ENCODE measurements at regions not wholly inside any gene's neighbourhood (a gene's known extent, or its start where the extent isn't known, plus 50 kb on each side); places are given as distances from the start of the nearest gene placed in this dataset.

DNA sequence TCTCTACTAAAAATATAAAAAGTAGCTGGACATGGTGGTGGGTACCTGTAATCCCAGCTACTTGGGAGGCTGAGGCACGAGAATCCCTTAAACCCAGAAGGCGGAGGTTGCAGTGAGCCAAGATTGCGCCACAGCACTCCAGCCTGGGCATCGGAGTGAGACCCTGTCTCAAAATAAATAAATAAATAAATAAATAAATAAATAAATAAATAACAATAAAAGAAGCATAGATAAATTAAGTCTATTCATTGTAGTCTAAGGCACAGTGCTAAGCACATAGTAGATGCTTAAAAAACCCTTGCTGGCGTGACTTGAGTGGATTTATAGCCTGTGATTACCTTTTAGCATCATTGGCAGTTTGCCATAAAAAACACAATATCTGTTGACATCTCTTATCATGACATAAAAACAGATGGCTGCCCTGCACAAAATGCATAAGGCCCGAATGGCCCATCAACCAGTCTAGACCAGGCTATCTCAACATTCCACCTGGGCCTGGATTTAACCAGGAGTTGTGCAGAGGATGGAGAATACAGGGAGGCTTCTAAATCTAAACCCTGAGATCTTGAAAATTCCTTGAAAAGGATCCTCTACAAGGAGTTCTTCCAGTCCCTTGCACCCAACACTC, 94.9 kb downstream of the PRLHR start:
- DNase-seq, result no peak

- DNase-seq, result no peak
These were observed 96.3 kb downstream of the PRLHR start for GRCh38 chr10:118499186-118499585.

- DNase-seq, result no peak
These were observed 96.8 kb downstream of the PRLHR start for GRCh38 chr10:118498623-118499022.

DNA sequence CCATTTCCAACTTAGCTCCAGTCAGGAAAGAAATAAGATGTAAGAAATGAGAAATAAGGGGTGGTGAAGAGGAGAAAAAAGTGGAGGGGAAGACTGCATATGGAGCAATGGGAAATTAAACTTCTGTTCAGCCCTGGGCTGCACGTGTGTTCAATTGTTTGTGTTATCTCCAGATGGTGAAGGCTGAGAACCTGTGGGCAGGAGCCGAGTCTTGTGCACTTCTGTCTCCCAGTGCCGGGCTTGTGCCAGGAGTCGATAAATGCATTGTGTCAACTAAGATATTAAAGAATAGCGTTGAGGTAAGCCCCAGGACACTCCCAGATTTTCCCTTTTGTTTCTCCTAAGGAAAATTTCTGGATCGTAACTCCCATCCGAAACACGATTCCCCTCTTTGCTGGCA, 98.2 kb downstream of the PRLHR start:
- no peak for DNase-seq

DNA sequence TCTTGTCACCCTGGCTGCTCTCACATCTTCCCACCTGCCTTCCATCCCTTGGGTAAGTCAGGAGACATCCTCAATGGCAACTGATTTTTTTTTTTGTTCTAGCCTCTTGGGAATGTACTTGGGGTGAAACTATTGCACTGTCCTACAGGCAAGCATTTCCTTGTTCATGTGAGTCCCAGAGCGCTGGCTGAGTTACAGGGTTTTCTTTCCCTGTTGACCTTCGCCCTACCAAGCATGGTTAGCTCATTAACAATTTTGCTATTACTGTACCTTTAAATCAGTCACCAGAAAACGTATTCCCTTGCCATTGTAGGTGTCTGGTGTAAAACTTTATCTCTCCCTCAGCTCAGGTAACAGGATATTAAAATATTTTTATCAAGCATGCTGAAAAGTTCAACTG, 98.9 kb downstream of the PRLHR start:
- no peak for DNase-seq

DNA sequence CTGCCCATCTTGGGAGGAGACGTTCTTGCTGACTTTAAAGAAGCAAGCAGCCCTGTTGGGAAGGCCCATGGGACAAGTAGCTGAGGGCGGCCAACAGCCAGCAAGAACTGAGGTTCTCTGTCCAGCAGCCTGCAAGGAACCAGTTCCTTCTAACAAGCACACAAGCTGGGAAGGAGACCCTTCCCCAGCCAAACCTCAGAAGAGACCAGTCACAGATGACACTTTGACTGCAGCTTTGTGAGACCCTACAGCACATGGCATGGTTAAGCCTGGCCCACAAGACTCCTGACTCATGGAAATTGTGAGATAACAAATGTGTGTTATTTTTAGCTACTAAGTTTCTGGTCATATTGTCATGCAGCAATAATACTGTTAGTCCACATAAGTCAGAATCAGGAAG, 99.9 kb downstream of the PRLHR start:
- DNase-seq, result no peak

DNA sequence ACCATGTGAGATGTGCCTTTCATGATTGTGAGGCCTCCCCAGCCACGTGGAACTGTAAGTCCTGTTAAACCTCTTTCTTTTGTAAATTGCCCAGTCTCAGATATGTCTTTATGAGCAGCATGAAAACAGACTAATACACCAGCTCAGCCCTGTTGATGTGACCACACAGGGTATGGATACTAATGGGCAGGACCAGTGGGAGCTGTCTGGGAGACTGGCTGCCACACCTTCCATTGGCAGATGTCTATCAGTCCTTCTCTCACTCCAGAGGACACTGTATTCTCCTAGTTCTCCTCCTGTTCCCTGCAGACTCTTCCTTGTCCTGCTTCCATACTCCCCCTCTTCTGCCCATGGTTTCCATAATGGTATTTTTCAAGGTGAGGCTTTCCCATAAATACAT, 104.4 kb downstream of the PRLHR start:
- no peak for DNase-seq

DNA sequence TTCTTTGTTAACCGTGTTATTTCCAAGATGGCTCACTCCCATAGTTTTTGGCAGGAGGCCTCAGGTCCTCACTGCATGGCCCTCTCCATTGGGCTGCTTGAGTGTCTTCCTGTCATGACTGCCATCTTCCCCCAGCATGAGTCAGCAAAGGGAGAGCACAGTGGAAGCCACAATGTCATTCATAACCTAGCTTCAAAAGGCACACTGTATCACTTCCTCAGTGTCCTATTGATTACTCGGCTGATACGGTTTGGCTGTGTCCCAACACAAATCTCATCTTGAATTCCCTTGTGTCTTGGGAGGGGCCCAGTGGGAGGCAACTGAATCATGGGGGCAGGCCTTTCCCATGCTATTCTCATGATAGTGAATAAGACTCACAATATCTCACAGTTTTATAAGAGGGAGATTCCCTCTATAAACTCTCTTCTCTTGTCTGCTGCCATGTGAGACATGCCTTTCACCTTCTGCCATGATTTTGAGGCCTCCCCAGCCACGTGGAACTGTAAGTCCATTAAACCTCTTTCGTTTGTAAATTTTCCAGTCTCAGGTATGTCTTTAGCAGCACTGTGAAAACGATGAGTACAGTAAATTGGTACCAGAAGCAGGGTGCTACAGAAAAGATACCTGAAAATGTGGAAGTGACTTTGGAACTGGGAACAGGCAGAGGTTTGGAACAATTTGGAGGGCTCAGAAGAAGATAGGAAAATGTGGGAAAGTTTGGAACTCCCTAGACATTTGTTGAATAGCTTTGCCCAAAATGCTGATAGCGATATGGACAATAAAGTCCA, 106.5 kb downstream of the PRLHR start:
- DNase-seq, result no peak

DNA sequence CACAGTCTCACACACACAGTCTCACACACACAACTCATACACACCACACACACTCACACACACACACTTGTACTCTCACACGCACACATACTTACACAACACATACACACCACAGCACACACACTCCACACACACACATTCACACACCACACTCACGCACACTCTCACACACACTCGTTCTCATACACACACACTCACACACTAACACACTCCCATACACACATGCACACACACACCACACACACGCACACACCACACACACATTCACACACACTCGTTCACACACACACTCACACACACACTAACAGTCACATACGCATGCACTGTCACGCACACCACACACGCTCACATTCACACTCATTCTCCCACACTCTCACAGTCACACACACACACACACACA, 109.8 kb downstream of the PRLHR start:
- no peak for DNase-seq

DNA sequence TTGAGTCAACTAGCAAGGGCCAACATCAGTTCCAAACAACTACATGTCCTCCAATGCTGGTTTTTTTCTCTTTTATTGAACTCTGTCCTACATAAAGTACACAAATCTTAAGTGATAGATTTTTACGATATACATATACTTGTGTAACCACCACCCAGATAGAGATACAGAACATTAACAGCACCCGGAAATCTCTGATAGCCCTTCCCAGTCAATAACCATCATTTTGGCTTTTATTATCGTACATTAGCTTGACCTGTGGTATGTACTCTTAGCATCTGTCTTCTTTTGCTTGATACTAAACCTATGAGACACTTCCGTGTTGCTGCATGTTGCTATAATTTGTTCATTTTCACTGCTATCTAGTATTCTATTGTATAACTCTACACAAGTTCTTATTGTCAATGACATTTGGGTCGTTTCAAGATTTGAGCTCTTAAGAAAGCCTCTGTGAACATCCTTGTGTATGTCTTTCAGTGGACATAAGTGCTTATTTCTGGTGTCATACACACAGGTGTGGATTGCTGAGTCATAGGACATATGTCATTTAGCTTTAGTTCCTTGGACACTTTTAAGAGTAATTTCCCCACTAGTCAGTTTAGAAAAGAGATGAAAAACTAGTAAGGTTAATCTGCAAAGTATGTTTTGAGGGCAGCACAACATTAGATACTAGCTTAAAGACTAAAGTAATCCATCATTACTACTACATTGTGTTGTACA, 111.1 kb downstream of the PRLHR start:
- no peak for DNase-seq

DNA sequence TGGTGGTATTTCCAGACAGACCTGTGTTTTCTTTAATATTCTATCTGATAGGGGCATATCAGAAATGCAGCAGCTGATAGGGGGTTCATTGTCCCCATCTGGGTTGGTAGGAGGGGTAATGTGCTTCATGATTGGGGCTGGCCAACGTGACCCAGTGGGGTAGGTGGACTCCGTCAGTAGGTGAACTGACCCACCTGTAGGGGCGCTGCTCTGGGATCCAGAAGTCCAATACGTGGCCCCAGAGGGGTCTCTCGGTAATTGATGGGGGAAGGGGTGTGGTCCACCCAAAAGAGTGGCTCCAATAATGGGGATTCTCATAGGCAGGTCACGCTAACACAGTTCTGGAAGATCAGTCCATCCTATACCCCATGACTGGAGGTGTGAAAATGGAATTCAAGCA, 112.0 kb downstream of the PRLHR start:
- DNase-seq, result no peak

GRCh38 chr10:118482393-118483331, 112.8 kb downstream of the PRLHR start:
- DNase-seq, result no peak

- no peak for DNase-seq
These were observed 113.6 kb downstream of the PRLHR start for GRCh38 chr10:118481871-118482270.

DNA sequence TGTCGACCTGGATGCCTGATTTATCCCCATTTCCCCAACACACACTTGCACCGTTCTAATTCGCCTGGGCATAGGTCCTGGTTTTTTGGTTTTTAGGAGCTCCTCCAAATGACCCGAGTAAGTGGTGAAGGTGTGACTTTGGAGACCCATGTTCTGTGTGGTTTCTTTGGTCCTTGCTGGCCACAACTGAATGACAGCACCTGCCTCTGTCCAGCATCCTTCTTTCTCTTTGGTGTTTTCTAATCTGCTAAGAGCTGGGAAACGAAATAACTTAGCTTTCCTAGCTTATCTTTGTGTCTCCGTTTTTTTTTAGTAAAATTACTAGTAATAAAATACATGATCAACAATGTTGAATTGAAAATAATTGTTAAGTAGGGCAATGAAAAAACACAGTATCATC, 120.2 kb downstream of the PRLHR start:
- no peak for DNase-seq

GRCh38 chr10:118474111-118474510, 121.3 kb downstream of the PRLHR start:
- DNase-seq, result no peak

- DNase-seq, result no peak
These were observed 122.0 kb downstream of the PRLHR start for GRCh38 chr10:118473305-118473960.

DNA sequence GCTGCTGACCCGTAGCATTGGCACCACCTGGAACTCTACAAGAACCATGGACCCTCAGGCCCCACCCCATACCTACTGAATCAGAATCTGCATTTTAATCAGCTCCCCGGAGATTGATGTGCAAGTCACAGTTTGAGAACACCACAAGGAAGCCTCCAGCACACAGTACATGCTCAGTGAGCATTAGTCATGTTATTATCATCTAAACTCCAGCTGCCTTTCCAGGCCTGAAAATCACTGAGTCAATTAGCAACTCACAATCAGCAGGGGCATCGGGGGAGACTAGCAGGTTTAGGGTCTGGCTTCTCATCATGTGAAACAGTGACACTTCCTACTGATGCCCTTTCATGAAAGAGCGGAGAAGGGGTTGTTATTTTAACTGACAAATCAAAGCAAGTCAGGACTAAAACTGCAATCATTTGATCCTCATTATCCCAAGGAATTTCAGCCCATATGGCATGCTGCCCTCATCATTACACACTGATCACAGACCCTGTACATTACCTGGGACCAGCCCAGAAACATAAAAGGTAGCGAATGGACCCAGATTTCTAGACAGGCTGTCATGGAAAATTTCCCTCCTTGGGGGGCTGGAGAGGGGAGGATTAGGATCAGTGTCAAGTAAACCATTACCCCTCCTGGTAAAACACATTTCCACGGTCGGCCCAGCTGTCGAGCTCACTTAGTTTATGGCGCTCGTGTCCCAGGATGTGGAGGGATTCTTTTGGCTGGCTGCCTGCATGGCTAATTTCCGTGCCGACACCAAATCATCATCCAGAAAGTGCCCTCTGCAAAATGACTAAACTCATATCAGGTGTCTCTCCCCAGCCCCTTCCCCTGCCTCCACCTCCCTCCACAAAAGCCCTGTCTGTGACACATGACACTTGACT, 122.8 kb downstream of the PRLHR start:
- DNase-seq, result no peak

DNA sequence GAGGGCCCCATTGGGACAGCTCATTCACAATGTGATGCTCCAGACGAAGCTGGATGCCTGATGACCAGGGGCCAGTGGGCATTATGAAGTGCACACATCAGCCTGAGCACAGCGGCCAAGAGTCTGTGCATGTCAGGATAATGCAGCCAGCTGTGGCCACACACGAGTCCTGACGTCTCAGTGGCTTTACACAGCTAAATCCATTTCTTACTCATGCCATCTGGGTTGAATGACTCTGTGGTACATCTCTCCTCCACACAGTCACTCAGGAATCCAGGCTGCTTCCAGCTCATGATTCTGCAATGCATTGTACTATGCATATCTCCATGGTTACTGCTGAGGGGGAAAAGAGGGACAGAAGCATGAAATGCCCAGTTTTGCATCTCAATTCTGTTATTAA, 123.6 kb downstream of the PRLHR start:
- no peak for DNase-seq

DNA sequence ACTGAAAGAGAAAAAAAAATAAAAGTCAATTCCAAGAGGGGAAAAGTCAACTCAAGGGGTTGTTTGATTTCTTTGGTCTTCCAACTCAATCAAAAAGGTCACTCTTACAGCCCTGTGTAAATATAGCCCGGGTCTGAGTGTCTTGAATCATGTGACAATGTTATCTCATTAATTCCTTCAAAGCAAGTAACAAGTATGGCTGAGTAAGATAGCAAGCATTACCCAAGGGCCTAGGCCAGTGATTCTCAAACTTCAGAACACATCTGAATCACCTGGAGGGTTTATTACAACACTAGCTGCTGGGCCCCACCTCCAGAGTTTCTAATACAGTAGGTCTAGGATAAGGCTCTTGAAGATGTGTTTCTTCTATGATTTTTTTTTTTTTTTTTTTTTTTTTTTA, 125.0 kb downstream of the PRLHR start:
- DNase-seq, result no peak

DNA sequence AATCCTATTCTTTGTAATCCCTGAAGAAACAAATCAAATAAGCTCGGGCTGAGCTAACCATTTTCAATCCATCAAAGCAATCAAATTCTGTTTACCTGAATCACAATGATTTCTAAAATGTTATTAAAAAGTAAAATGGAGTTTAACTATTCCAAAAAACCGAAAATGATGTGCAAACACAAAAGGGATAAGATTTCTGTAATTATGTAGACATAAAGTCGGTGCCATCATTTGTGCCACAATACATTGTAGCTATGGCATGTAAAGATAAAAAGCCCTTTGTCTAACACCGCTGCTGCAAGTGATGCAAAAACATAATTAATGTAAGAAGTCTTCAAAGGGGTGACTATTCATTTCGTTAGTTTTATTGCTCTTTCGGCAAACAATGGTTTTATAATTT, 125.1 kb upstream of the FAM204A start:
- DNase-seq, result no peak

GRCh38 chr10:118465300-118465874, 123.3 kb upstream of the FAM204A start:
- DNase-seq, result no peak

Measured in activated T-cell treated with anti-CD3 and anti-CD28 coated beads, Interleukin-2, amount 50 U/mL, for 48 hours (primary cell).